ENCODE measurements at regions not wholly inside any gene's neighbourhood (a gene's known extent, or its start where the extent isn't known, plus 50 kb on each side); places are given as distances from the start of the nearest gene placed in this dataset.

GRCh38 chr11:45449036-45449601 lies 163.0 kb upstream of the SYT13 start:
- no peak for DNase-seq (ENCODE audit: insufficient read length, low spot score)
- FAIRE-seq = no peak

DNA sequence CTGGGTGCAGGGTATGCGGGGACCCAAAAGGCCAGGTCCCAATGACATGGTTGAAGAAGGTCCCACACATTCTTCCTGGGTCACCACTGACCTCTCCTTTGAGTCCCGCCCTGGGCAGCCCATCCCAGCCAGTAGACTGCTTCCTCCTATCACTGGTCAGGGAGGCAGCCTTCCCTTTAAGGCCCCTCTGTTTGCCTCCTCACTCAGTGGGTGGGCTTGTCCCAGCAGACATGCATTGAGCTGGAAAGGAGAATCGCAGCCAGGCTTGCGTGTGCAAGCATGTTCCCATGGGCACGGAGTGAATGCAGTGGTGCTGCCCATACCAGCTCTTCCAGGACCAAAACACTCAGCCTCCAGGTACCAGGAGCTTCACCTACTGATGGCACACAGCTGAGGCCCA lies 162.4 kb upstream of the SYT13 start:
- FAIRE-seq (no peak), DNase-seq (ENCODE audit: insufficient read length, low spot score) (no peak)
- TF ChIP-seq CTCF (IDR thresholded peaks at IDR 0.05; ENCODE audit: insufficient read depth, missing control alignments) = no peak

More at GRCh38 chr11:45449036-45449601, 163.0 kb upstream of the SYT13 start:
- no peak for TF ChIP-seq CTCF (IDR thresholded peaks at IDR 0.05; ENCODE audit: insufficient read depth, missing control alignments)

GRCh38 chr11:45446998-45447397 lies 160.9 kb upstream of the SYT13 start:
- DNase-seq (ENCODE audit: insufficient read length, low spot score) (no peak), FAIRE-seq (no peak)
- no peak for TF ChIP-seq CTCF (IDR thresholded peaks at IDR 0.05; ENCODE audit: insufficient read depth, missing control alignments)

GRCh38 chr11:45446434-45446833 lies 160.3 kb upstream of the SYT13 start:
- DNase-seq (ENCODE audit: insufficient read length, low spot score) (no peak), FAIRE-seq (no peak)
- TF ChIP-seq CTCF (IDR thresholded peaks at IDR 0.05; ENCODE audit: insufficient read depth, missing control alignments) = no peak

- no peak for FAIRE-seq
- no peak for TF ChIP-seq CTCF (IDR thresholded peaks at IDR 0.05; ENCODE audit: insufficient read depth, missing control alignments)
- DNase-seq (ENCODE audit: insufficient read length, low spot score) = no peak
Observed at GRCh38 chr11:45444796-45445195, 158.7 kb upstream of the SYT13 start.

DNA sequence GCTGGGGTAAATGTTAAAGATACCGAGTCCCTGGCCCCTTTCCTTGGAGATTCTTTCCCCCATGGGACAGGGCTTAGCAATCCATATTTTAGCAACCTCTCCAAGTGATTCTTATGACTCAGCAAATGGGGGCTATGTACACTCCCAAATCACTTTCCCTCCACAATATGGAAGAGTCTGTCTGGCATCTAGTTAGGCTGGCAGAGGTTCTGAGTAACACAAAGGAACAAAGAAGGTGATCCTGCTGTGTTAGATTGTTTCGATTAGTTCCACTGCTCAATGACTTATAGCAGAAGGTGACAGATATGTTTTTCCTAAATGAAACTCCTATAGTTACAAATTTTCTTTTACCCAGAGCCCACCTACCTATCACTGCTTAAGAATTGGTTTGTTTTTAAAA lies 154.0 kb upstream of the SYT13 start:
- DNase-seq (ENCODE audit: insufficient read length, low spot score) = no peak
- no peak for TF ChIP-seq CTCF (IDR thresholded peaks at IDR 0.05; ENCODE audit: insufficient read depth, missing control alignments)
- no peak for FAIRE-seq

- no peak for FAIRE-seq
- TF ChIP-seq CTCF (IDR thresholded peaks at IDR 0.05; ENCODE audit: insufficient read depth, missing control alignments) = no peak
Observed at GRCh38 chr11:45436966-45437365, 150.8 kb upstream of the SYT13 start.

More at GRCh38 chr11:45436966-45437365, 150.8 kb upstream of the SYT13 start:
- no peak for DNase-seq (ENCODE audit: insufficient read length, low spot score)
